Hematopoietic multipotent progenitor cell treated with erythropoietin and hydrocortisone succinate and interleukin-3 and kit ligand, for 6 days (in vitro differentiated cells): ENCODE measurements at regions not wholly inside any gene's neighbourhood (a gene's known extent, or its start where the extent isn't known, plus 50 kb on each side); places are given as distances from the start of the nearest gene placed in this dataset.
"Not testable (repeated sequence)": the region's sequence is repeated elsewhere in the genome, so short reads cannot be mapped to it uniquely, and the experiment has no call there.

Experiments used
- DNase-seq: peaks from one replicate; pipeline ENCODE4 v3.0.0-alpha.2; 2015

DNA sequence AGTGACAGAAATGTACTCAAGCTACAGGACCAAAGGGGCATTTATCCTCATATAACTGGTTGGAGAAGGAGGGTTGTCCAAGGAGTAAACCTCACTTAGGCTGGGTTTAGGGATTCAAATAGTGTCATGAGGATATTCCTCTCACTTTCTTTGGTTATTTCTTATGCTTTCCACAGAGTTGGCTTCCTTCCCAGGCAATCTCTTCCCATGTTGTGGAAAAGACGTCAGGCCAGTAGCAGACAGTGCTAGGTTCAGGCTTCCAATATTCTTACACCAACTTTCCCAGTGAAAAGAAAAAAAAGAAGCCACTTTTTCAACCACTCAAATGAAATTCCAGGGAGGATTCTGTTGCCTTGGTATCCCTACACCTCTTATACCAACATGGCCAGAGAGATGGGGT, 653.0 kb downstream of the C4orf33 start:
- no peak for DNase-seq

DNA sequence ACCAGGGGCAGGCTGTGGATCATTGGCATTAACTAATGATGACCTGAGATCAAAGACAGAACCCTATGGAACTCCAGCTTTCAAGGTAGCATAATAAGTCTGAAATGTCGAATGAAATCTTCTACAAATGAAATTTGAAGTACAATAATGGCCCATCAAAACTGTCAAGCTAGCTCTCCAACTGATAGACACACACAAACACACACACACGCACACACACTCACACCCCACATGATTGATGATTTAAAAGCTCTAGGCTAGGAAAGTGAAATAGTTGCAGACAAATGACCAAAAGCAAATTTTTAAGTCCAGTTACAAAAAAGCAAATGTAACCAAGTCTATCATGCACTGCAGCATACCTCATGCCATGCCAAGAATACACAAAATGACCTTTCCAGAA, 655.7 kb downstream of the C4orf33 start:
- DNase-seq = no peak

DNA sequence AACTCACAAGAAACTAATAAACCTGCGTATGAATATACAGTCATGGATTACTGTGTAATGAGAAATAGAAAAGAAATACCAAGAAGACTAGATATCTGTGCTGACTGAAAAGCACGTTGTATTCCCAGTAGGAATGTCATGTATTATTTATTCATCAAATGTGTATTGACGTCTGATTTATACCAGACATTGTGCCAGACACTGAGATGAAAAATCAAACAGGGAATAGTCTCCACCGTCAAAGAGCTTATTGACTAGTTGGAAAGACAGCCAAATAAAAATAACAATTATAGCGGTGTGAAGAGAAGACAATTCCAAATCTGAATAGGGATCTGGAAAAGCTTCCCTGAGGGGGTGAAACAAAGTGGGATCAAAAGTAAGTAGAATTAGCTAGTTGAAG, 687.6 kb downstream of the C4orf33 start:
- no peak for DNase-seq

DNA sequence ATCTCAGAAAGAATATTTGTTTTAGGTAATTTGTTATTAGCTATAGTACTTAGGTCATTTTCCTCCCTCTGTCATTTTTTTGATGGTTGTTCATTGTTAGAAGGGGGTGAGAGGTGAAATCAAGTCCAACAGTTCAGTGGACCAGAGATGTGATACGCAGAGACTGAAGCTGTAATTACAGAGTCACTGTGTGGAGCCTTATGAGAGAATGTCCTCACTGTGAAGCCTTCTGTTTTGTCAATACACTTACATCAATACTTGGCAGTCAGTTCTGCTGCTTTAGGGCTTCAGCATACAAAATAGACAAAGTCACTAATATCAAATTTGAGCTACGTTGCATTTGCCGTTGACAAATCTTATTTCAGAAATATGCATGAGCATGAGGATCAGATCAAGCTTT, 692.5 kb downstream of the C4orf33 start:
- DNase-seq = no peak

DNA sequence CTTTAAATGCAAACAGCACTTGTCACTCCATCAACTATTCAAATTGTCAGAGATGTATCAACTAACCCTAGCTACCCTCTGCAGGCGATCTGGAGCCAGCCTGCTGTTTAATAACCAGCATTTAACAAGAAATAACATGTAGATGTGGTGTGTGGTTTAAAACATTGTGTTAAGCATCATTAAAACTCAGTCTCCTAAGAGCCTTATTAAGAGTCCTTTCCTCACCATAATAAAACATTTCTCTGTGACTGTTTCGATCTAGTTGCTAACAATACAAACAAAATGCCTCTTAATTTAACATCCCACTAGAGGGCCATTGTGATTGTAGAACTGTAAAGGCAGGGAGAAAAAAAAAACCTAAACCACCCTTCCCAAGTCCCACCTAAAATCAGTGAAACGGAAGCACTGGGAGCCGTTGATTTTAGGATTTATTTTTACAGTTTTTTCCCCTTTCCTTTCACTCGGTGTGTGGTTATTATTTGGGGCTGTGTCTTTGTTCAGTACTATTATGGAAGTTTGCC, 708.6 kb downstream of the C4orf33 start:
- no peak for DNase-seq

DNA sequence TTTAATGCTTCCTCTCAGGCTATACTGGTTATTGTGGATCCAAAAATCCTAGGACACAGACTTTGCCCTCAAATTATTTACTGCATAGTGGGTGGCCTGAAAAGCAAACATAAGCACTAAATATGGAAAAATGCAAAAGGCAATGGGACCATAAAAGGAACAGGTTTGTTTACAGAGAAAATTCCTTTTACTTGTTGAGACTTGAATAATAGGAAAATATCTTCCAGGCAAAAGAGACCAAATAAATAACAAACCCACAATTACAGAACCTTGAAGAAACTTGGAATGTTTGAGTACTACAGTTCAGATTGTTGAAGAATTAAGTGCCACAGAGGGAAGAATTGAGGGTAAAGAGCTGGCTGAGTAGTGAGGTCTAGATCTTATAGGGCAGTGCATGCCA, 711.0 kb downstream of the C4orf33 start:
- no peak for DNase-seq

DNA sequence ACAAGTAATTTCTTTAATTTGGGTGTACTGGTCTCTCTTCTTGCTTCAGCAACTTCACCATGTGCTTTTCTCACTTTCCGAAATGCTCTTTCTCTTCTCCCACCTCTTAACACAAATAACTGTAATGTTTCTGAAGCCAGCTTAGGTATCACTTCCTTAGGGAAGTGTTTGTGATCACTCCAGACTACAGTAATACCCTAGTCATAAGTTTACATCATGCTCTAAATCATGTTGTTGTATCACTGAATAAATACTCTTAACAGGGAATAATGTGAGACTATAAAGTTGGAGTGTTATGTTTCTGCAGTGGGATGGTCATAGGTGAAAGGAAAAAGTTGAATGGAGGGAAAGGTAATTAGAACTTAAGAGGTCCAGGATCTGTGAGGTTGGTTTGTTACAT, 712.3 kb downstream of the C4orf33 start:
- DNase-seq = no peak

DNA sequence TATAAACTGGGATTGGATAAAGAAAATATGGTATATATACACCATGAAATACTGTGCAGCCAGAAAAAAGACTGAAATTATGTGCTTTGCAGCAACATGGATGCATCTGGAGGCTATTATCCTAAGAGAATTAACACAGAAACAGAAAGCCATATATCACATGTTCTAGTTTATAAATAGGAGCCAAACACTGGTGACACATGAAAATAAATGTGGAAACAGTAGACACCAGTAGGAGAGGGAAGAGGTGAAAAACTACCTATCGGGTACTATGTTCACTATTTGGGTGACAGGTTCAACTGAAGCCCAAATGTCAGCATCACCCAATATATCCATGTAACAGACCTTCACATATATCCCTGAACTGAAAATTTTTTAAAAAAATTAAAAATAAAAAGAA, 725.1 kb downstream of the C4orf33 start:
- no peak for DNase-seq

DNA sequence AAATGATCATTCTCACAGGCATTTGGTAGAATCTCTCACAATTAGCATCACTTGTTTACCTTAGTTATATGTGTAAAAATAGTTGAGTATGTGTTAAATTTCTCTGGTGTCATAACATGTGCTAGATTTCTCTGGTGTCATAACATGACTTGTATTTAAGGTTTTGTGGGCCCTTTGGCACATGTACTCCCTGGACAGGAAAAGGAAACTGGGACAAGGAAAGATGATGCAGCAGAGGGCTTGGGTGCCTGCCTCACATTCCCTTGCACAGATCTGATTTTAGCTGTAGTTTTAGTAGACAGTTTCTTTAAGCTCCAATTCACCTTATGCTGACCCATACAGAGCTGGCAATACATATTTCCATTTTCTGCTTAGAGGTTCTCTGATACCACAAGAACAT, 726.0 kb downstream of the C4orf33 start:
- DNase-seq = no peak

DNA sequence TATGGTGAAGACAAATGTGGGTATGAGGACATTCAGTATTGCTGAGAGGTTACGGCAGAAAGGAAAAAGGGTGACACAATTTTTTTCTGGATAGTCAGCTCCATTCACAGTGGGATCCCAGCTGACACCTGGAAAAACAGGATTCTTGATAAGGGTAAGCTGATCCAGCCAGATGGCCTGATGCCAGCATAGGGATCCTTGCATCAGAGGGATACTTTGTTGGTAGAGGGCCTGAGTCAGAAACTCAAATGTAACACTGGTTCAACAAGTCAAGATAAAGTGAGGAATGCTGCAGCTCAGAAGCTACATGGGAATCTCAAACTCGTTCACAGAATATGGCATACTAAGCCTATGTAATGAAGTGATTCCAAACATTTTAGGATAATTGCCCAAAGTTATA, 726.7 kb downstream of the C4orf33 start:
- no peak for DNase-seq

DNA sequence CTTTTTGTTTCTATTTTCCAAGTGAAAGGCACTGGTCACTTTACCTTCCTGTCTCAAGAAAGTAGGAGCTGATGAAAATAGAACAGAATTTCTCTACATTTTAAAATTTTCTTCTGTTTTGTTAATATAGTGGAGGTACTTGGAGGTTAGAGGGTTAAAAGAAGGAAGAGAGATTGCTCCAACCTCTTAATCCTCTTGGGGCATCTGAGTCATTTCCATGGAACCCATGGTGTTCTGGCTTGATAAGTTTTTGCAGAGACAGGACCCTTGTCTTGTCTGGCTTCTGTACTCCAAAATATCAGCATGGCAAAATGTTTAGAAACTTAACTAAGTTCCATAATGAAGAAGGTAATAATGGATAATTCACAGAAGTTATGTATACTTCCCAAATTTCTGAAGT, 727.2 kb downstream of the C4orf33 start:
- no peak for DNase-seq

DNA sequence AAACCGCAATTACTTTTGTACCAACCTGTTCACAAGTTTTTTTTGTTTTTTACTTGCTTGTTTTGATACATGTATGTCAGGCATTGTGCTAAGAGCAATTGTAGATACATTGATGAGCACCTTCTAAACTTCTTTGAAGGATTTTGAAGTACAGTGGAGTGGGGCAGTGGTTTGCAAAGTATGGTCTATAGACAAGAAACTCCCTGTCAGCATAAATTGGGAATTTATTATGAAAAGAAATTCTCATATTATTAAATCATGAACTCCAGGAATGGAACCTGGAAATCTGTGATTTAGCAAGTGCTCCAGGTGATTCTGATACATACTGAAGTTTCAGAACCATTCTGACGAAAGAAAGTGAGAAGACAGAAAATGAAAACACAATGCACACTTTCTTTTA, 733.4 kb downstream of the C4orf33 start:
- DNase-seq = no peak

DNA sequence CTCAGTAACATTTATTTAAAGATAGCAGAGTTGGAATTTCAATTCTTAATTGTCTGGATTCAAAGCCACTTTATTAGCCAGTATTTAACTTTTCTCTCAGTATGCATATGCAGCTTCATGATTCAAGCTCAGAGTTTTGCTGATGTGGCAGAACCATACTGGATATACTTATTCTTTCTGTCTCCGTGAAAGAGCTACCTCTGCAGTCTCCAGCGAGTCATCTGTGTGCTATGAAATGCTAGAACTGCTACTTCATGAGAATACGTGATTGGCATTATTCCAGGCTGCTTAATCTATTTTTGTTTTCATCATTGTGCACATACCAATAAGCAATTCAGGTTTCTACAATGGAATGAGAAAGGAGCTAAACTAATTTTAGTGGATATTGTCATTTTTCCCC, 743.7 kb downstream of the C4orf33 start:
- DNase-seq = no peak

DNA sequence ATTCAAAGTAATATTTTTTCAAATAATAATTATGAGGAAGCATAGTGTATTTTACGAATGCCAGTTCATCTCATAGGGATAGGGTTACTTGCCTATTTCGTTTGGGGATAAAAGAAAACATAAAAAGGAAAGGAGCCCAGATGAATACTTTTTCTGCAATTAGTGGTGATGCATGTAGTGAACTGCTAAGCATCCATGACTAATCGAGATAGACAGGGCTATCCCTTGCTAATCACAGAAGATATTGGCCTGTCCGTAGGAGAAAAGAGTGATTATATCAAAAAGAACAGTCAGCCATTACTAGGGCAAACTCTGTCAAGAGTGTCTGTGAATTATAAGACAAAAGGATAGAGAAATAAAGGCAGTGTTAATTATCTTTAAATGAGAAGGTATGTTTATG, 746.1 kb downstream of the C4orf33 start:
- no peak for DNase-seq

DNA sequence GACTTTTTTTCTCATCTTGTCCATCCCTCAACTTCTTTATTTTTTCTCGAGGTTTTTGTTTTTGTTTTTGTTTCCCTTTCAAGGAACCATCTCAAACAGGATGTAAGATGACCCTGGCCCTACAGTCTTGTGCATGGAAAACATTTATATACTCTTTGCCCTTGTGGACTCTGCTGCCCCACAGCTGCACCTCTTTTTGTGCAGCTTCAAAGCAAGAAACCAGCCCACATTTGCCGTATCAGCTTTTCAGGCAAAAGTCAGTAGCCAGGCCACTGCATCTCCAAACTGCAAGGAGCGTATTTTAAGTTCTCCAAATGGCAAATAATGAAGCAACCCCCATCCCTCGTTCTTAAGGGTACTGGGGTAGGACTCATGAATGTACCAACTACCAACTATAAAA, 756.5 kb downstream of the C4orf33 start:
- no peak for DNase-seq

DNA sequence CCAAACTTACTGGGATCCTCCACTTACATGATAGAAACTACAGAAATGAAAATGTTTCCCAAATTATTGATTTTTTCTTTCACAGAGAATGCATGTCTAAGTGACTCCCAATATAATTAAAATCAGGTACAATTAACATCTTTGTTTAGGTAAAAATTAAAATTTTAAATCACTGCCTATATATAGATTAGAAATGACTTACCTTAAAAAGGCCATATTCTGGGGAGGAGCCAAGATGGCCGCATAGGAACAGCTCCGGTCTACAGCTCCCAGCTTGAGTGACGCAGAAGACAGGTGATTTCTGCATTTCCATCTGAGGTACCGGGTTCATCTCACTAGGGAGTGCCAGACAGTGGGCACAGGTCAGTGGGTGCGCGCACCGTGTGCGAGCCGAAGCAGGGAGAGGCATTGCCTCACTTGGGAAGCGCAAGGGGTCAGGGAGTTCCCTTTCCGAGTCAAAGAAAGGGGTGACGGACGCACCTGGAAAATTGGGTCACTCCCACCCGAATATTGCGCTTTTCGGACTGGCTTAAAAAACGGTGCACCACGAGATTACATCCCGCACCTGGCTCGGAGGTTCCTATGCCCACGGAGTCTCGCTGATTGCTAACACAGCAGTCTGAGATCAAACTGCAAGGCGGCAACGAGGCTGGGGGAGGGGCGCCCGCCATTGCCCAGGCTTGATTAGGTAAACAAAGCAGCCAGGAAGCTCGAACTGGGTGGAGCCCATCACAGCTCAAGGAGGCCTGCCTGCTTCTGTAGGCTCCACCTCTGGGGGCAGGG, 757.9 kb downstream of the C4orf33 start:
- DNase-seq = not testable (repeated sequence)

DNA sequence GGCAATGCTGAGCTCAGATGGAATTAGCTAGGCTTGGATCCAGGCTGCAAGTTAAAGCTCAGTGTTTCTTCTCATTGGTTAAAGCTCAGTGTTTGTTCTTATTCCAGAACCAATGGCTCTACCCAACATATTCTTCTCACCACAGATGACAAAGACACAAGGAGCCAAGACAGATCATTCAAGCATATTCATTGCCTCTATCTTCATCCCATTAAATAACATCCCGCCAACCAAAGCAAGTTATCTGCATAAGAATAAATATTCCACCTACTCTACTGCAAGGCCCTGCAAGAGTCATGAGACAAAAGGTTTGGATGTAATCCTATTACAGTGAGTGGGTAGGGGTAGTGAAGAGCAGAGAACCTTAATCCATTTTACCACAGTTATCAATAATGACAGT, 766.5 kb downstream of the C4orf33 start:
- no peak for DNase-seq

DNA sequence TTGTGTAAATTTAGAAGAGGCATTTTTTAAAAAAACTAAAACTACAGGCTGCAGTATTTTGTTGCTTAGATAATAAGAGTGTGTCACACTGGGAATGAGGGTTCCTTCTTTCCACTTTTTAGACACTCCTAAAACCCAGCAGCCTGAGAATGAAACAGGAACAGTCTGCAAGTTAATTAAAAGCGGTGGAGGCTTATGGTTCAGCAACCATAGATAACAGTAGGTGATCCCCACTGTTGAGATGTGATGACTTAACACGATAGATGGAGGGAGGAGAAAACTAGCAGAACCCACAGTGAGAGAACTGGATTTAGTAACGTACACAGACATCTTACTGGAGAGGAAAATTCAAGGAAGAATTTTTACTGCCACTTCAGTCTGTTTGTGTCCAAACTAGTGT, 767.3 kb downstream of the C4orf33 start:
- DNase-seq = no peak

DNA sequence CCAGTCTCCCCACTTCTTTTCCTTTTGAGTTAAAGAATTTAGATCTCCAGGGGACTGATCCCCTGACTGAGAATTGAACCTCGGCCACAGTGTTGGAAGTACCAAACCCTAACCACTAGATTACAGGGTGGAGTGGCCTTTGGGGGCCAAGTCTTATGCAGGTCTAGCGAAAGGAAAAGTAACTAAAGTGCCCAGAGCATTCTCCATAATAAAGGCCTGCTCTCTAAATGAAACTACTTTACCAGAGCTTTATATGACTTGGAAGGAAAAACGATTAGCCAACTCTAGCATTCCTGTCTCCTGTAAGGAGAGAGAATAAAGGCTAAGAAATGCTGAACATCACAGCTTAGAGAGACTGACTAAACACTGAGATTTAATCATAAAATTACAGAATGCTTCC, 788.0 kb downstream of the C4orf33 start:
- no peak for DNase-seq

DNA sequence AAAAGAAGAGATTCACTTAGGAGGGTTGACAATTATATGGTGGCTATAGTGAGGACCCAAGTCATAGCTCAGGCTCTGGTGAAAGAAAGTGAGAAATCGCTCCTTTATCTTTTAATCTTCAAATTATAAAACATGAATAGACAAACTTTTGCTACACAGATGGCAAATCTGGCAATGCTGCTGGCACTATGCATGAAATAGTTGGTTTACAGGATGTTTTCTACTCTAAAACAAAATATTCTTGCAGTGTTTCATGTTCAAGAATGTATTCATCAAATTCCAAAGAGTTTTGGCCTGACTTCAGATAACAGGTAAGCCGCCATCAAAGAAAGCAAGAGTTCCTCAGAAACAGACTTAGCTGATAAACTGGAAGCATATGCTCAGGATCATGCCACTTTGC, 801.2 kb downstream of the C4orf33 start:
- DNase-seq = no peak

DNA sequence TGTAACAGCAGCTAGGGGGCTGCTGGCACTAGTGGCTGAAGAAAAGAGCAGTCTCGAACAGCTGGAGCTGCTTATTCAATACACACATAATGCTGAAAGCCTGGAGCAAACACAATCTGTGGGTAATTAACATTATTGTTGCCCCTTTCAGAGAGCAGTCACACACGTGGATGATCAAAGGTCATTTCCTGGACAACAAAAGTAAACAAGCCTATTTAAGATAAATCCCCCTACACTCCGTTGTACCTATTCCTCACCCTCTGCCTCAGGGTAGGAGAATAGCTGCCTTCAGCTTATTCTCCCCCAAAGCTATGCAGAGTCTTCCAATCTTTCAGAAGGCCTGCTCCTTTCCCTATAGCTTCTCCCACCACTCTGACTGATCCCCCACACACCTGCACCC, 803.9 kb downstream of the C4orf33 start:
- DNase-seq = no peak

DNA sequence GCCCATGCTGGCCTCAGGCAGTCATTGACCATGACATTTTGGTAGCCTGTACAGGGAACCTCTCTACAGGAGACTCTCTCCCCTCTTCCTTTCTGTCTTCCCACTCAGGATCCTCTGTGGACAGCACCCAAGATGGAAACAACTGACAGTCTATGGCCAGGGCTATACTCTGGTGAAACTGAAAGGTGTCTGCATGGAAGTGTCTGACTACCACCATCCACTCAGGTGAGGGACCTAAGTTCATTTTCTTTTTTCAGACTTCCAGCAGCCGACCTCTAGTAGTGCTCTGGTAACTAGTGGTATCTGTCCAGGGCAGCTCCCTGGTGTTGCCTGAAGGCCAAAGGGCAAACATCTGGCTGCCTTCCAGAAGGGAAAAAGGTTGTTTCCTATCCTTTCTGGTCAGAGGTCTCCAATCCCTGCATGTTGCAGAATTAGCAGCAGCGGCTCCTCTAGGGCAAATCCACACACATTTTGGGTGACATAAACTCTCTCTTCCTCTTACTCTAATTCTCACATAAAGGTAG, 804.5 kb downstream of the C4orf33 start:
- no peak for DNase-seq

DNA sequence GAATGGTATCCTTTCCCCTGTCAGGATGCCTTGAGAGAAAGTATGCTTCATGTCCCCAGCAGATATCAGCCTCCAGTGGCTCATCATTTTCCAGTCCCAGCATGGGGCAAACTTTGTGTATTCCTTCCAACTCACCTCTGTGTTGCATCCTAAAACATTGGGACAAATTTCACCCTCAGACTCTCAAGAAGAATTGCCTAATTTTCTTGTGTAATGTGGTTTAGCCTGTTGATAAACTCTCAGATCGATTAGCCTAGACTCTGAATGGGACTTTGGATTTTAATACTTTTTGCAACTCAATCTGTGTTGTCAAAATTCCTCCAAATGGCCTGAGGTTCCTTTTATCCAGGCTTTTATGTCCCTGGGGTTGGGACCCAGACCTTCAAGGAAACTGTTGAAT, 805.3 kb downstream of the C4orf33 start:
- no peak for DNase-seq

DNA sequence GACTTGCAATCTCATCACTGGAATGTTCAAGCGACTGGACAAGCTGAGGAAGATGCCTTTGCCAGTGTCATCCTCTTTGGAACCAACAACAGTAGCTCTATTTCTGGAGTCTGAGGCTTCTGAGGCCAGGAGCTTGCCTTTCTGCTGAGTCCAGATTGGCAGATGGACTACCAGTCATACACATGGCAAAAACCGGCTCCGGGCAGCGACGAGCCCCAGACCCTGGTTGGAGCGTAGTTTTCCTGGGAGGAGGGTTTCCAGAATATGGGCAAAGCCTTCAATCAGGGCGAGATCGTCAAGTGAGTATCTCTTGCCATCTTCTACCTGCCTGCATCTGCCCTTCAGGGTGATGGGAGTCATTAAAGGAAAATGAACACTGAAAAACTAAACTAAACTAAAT, 807.9 kb downstream of the C4orf33 start:
- no peak for DNase-seq

DNA sequence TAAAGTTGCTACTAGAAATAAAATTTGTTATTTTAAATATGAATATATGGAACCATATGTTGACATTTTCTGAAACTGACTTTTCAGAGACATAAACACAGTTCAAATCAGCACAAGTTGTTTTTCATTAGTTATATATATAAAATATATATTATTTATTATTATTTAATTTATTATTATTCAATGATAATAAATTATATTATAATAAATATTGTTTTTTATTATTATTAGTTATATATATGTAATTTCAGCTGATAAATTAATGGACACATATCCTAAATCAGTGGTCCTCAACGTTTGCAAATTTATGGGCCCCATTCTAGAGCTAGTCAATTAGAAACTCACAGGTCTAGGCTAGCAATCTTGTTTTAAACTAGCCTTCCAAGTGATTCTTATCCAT, 809.3 kb downstream of the C4orf33 start:
- no peak for DNase-seq
